Endodermal cell (in vitro differentiated cells): ENCODE measurements at regions not wholly inside any gene's neighbourhood (a gene's known extent, or its start where the extent isn't known, plus 50 kb on each side); places are given as distances from the start of the nearest gene placed in this dataset.

ENCODE experiments used
- DNase-seq: peaks from one replicate; pipeline ENCODE4 v3.0.0-alpha.2; 2017
- H3K27ac ChIP-seq: 2 replicates; pipeline ENCODE4 v1.5.1; 2013; ENCODE audit warnings: mild to moderate bottlenecking, low read depth, low read length, moderate library complexity
- H3K27me3 ChIP-seq: 2 replicates; pipeline ENCODE4 v1.6.1; 2013; ENCODE audit warnings: mild to moderate bottlenecking, low read length, moderate library complexity; ENCODE audit not compliant: insufficient read depth, control insufficient read depth, poor library complexity, severe bottlenecking
- H3K36me3 ChIP-seq: 2 replicates; pipeline ENCODE4 v1.7.0; 2013; ENCODE audit warnings: mild to moderate bottlenecking, low read length, moderate library complexity; ENCODE audit not compliant: control insufficient read depth, insufficient read depth
- H3K4me1 ChIP-seq: one replicate; pipeline ENCODE4 v1.7.0; 2013; ENCODE audit warnings: low read length; ENCODE audit not compliant: control insufficient read depth, insufficient read depth
- H3K4me3 ChIP-seq: 2 replicates; pipeline ENCODE4 v1.5.1; 2013; ENCODE audit warnings: mild to moderate bottlenecking, low read length, moderate library complexity
- H3K9ac ChIP-seq: 2 replicates; pipeline ENCODE4 v1.6.1; 2013; ENCODE audit warnings: mild to moderate bottlenecking, low read length, moderate library complexity; ENCODE audit not compliant: poor library complexity, severe bottlenecking; ENCODE audit errors: extremely low read depth
- H3K9me3 ChIP-seq: 2 replicates; pipeline ENCODE4 v1.6.1; 2013; ENCODE audit warnings: mild to moderate bottlenecking, low read length, moderate library complexity; ENCODE audit not compliant: control insufficient read depth
- H3K27ac Mint-ChIP-seq: 2 replicates; pipeline ENCODE4 v1.8.0; 2020; ENCODE audit warnings: mixed read lengths
- H3K27me3 Mint-ChIP-seq: 2 replicates; pipeline ENCODE4 v1.8.0; 2021; ENCODE audit warnings: mild to moderate bottlenecking, mixed read lengths; ENCODE audit not compliant: insufficient read depth
- H3K36me3 Mint-ChIP-seq: 2 replicates; pipeline ENCODE4 v1.8.0; 2020; ENCODE audit warnings: low read depth, mixed read lengths
- H3K4me1 Mint-ChIP-seq: 2 replicates; pipeline ENCODE4 v1.8.0; 2020; ENCODE audit warnings: mixed read lengths
- H3K4me3 Mint-ChIP-seq: 2 replicates; pipeline ENCODE4 v1.8.0; 2020; ENCODE audit warnings: mild to moderate bottlenecking, moderate library complexity, mixed read lengths
- H3K9me3 Mint-ChIP-seq: 2 replicates; pipeline ENCODE4 v1.8.0; 2020; ENCODE audit warnings: mild to moderate bottlenecking, mixed read lengths
- WGBS, 2 experiments: methylation state at CpG; one replicate each; pipeline versions ENCODE4 v1.1.5 to v1.1.7; 2013; ENCODE audit warnings: missing lambda C conversion rate in 2 of 2, mixed read lengths in 1 of 2; ENCODE audit not compliant: insufficient coverage in 1 of 2, insufficient read length in 1 of 2; 5-methylcytosine and 5-hydroxymethylcytosine counted together
- TF ChIP-seq, protein P1 (sequence below): fragments of 200-600 bp; sonication (generic); conservative IDR thresholded peaks from 2 replicates; pipeline ENCODE4 v1.5.0; 2021; ENCODE audit warnings: antibody characterized with exemption, mild to moderate bottlenecking

DNA sequence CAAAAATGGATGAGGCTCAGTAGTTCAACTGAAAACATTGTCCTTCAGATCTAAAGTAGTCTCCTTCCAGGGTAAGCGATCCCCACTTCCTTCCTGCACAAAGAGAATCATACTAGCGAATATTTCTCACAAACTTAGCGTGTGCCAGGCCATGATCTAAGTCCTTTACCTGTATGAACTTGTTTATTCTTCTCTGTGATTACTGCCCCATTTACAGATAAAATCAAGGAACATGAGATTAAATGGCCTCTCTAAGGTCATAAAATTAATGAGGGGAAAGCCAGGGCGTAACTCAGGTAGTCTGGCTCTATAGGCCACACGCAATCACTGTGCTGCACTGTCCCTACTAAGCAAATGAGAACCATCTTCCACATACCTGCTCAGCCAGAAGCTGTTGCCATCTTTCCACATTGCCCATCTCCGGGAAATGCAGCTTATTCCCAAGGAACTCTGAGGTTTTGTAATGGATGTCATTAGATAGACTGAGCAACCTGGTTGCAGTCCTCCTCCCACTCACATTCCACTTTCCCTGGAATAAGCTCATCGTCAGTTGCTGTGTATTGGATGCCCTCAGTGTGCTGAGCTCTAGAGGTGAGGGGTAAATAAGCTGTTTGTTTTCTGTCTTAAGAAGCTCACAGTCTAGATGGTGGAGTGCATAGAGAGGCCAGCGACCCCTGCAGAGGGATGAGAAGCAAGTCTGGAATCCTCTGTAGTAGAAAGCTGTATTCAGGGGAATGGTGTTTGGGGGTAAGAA lies 146.3 kb downstream of the SNX19 start:
- H3K27me3 ChIP-seq: no peaks in the 10 kb centered on the region
- H3K36me3 ChIP-seq: no peaks in the 10 kb centered on the region
- H3K27ac Mint-ChIP-seq: peak overlapping the region; percentile 35
- H3K4me1 Mint-ChIP-seq: peaks cover 36% of the 10 kb centered on the region
- H3K4me3 ChIP-seq: no peak overlapping the region
- peaks cover 22% of the 10 kb centered on the region for H3K9me3 ChIP-seq
- 79 to 100% methylated on average over 4 to 8 of the region's 8 CpGs for WGBS, 2 experiments
- H3K27ac ChIP-seq: no peak overlapping the region
- peaks cover 11% of the 10 kb centered on the region for H3K9me3 Mint-ChIP-seq
- TF ChIP-seq, protein P1, sequence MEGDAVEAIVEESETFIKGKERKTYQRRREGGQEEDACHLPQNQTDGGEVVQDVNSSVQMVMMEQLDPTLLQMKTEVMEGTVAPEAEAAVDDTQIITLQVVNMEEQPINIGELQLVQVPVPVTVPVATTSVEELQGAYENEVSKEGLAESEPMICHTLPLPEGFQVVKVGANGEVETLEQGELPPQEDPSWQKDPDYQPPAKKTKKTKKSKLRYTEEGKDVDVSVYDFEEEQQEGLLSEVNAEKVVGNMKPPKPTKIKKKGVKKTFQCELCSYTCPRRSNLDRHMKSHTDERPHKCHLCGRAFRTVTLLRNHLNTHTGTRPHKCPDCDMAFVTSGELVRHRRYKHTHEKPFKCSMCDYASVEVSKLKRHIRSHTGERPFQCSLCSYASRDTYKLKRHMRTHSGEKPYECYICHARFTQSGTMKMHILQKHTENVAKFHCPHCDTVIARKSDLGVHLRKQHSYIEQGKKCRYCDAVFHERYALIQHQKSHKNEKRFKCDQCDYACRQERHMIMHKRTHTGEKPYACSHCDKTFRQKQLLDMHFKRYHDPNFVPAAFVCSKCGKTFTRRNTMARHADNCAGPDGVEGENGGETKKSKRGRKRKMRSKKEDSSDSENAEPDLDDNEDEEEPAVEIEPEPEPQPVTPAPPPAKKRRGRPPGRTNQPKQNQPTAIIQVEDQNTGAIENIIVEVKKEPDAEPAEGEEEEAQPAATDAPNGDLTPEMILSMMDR: peak; percentile 59
- H3K4me3 Mint-ChIP-seq: no peak overlapping the region
- H3K9ac ChIP-seq: no peak overlapping the region
- H3K36me3 Mint-ChIP-seq: peaks cover 1% of the 10 kb centered on the region
- peaks cover 45% of the 10 kb centered on the region for H3K27me3 Mint-ChIP-seq
- H3K4me1 ChIP-seq: peaks cover 5% of the 10 kb centered on the region
- DNase-seq: peak; percentile 75

DNA sequence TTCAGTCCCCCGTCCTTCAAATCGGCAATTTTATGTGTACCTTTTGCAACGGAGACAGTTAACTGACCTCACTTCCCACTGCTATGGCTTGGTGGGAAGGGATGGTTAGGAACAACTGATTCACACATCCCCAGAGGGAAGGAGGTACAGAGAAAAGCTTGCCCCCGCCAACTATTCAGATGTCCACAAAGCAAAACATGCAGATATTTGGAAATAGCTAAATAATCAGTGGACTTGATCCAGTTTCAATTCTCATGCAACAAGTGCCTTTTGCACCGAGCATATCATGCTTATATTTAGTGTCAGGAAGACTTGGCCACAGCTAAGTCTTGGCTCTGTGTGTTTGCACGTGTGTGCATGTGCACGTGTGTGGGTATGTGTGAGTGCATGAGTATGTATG lies 144.6 kb downstream of the SNX19 start:
- peaks cover 5% of the 10 kb centered on the region for H3K4me1 ChIP-seq
- H3K9ac ChIP-seq: no peak overlapping the region
- DNase-seq: peak; percentile 31
- no peak overlapping the region for H3K27ac ChIP-seq
- H3K4me3 ChIP-seq: no peak overlapping the region
- Mint-ChIP-seq H3K27ac (no peak overlapping the region), H3K4me1 (peaks cover 29% of the 10 kb centered on the region), H3K9me3 (peaks cover 11% of the 10 kb centered on the region), H3K36me3 (peaks cover 1% of the 10 kb centered on the region), H3K27me3 (peaks cover 52% of the 10 kb centered on the region), H3K4me3 (no peak overlapping the region)
- H3K9me3 ChIP-seq: peaks cover 22% of the 10 kb centered on the region
- WGBS, 2 experiments: 90% methylated on average over 3 to 7 of the region's 7 CpGs
- TF ChIP-seq, protein P1: no peak
- H3K27me3 ChIP-seq: peaks cover 13% of the 10 kb centered on the region
- H3K36me3 ChIP-seq: no peaks in the 10 kb centered on the region

DNA sequence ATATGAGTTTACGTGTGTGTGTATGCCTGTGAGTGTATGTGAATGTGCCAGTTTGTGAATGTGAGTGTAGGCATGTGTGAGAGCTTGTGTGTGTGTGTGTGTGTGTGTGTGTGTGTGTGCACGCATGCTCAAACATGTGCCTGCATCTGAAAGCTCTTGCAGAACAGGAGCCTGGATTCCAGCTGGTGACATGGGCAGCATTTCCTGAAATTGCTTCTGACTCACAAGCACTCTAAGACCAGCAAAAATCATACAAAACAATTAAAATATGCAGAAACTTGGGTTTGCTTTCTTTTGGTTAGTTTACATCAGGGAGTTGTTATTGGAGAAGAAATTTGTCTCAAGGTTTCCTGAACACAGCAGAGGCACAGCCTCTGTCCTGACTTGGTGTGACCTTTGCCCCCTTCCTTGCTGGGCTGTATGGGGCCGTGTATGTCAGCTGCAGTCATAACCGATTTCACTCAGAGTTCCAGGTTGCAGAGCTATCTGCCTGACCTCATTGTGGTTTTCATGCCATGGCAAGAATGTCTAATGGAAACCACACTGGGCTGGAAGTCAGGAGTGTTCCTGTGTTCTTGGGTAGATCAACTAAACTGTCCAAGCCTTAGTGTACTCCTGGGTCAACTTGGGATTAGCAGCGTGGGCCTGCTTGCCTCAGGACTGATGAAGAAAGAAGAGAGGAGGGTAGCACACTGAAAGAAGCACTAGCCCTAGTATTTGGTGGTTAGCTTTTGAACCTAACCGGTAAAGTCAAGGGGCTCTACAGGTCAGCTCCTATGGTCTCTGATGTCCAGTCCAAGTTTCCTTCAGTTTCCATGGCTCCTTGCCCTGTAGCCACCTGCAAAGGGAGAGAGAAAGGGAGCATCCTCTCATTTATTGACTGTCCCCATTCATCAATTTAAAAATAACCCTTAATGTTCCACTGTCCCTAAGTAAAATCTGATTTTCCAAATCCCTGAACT lies 143.7 kb downstream of the SNX19 start:
- Mint-ChIP-seq H3K36me3 (peaks cover 1% of the 10 kb centered on the region), H3K27ac (no peak overlapping the region), H3K27me3 (peaks cover 52% of the 10 kb centered on the region), H3K4me1 (peaks cover 29% of the 10 kb centered on the region), H3K4me3 (no peak overlapping the region), H3K9me3 (peaks cover 10% of the 10 kb centered on the region)
- H3K36me3 ChIP-seq: no peaks in the 10 kb centered on the region
- no peak overlapping the region for H3K9ac ChIP-seq
- peaks cover 5% of the 10 kb centered on the region for H3K4me1 ChIP-seq
- no peak overlapping the region for H3K4me3 ChIP-seq
- peak; percentile 24 for DNase-seq
- TF ChIP-seq, protein P1: no peak
- 70 to 73% methylated on average over 4 to 6 of the region's 6 CpGs for WGBS, 2 experiments
- no peak overlapping the region for H3K27ac ChIP-seq
- peaks cover 14% of the 10 kb centered on the region for H3K9me3 ChIP-seq
- H3K27me3 ChIP-seq: peaks cover 16% of the 10 kb centered on the region
